Mucosa of rectum (tissue), 2 donors: ENCODE measurements at regions not wholly inside any gene's neighbourhood (a gene's known extent, or its start where the extent isn't known, plus 50 kb on each side); places are given as distances from the start of the nearest gene placed in this dataset.
"Not testable (repeated sequence)": the region's sequence is repeated elsewhere in the genome, so short reads cannot be mapped to it uniquely, and the experiment has no call there.

Source experiments
- H3K27ac ChIP-seq, 2 donors: one replicate each; pipeline ENCODE4 v1.7.0; 2013; ENCODE audit warnings: inconsistent platforms in 2 of 2, low read depth in 2 of 2, low read length in 2 of 2
- H3K27me3 ChIP-seq, 2 donors: one replicate each; pipeline ENCODE4 v1.7.0; 2013; ENCODE audit warnings: low read length in 2 of 2; ENCODE audit not compliant: control insufficient read depth in 2 of 2, insufficient read depth in 2 of 2
- H3K36me3 ChIP-seq, 2 donors: one replicate each; pipeline ENCODE4 v1.7.0; 2013; ENCODE audit warnings: low read length in 2 of 2; ENCODE audit not compliant: control insufficient read depth in 2 of 2, insufficient read depth in 2 of 2
- H3K4me1 ChIP-seq, 2 donors: one replicate each; pipeline ENCODE4 v1.7.0; 2013; ENCODE audit warnings: low read length in 2 of 2, mild to moderate bottlenecking in 1 of 2; ENCODE audit not compliant: control insufficient read depth in 2 of 2, insufficient read depth in 2 of 2
- H3K4me3 ChIP-seq, 2 donors: one replicate each; pipeline ENCODE4 v1.7.0; 2013; ENCODE audit warnings: low read length in 2 of 2
- H3K9ac ChIP-seq, 2 donors: one replicate each; pipeline ENCODE4 v1.7.0; 2013; ENCODE audit warnings: low read length in 2 of 2, low read depth in 1 of 2, mild to moderate bottlenecking in 1 of 2
- H3K9me3 ChIP-seq, 2 donors: one replicate each; pipeline ENCODE4 v1.7.0; 2013; ENCODE audit warnings: low read length in 2 of 2; ENCODE audit not compliant: control insufficient read depth in 2 of 2
- donor health status: healthy.
- donor health status: Normal muscosa, but diverticular disease.

DNA sequence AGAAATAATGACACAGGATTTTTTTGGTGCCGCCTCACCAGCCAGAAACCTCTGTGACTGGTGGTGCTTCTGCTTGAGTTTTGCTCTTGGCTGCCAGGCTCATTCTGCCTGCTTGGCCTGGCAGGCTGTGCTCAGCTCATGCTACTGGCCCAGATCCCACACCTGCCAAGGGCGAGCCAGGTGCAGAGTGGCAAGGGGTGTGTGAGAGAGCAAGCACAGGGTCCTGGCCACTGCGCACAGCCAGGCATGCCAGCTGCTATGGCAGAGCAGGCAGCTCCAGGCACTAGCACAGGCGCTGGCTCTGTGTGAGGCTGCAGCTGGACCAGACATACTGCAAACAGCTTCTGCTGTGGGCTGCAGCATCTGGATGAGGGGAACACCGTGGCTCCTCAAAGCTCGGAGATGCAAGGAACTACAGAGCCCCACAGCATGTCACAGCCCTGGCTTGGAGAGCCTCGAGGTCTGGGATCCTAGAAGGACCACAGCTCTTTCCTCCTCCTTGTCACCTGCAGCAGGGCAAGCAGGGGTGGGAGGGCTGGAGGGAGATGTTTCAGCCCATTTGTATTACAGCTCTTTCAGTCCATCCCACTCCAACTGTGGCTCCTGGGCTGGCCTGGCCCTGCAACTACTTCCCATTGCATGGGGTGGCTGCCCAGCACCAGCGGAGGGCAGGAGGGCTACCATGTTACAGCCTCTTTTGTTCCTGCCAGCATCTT is 313.4 kb upstream of the SEMA3C start:
- H3K9ac ChIP-seq = no peak overlapping the region
- H3K27me3 ChIP-seq = no peaks in the 10 kb centered on the region
- no peak overlapping the region for H3K27ac ChIP-seq

GRCh38 chr7:81231301-81231838 is 312.5 kb upstream of the SEMA3C start:
- Histone ChIP-seq H3K9me3 (no peaks in the 10 kb centered on the region), H3K9ac (no peak overlapping the region), H3K36me3 (no peaks in the 10 kb centered on the region), H3K4me1 (no peaks in the 10 kb centered on the region), H3K4me3 (no peak overlapping the region), H3K27me3 (no peaks in the 10 kb centered on the region), H3K27ac (no peak overlapping the region)

More for the DNA sequence above, 313.4 kb upstream of the SEMA3C start:
- H3K36me3 ChIP-seq = no peaks in the 10 kb centered on the region
- no peaks in the 10 kb centered on the region for H3K4me1 ChIP-seq
- H3K9me3 ChIP-seq = no peaks in the 10 kb centered on the region
- no peak overlapping the region for H3K4me3 ChIP-seq

- H3K36me3 ChIP-seq = no peaks in the 10 kb centered on the region
- H3K27ac ChIP-seq = no peak overlapping the region
- H3K9me3 ChIP-seq = no peaks in the 10 kb centered on the region
- no peaks in the 10 kb centered on the region for H3K4me1 ChIP-seq
- no peak overlapping the region for H3K4me3 ChIP-seq
- no peaks in the 10 kb centered on the region for H3K27me3 ChIP-seq
- H3K9ac ChIP-seq = no peak overlapping the region
Measured at GRCh38 chr7:81226234-81226633, 307.4 kb upstream of the SEMA3C start.

- H3K27me3 ChIP-seq, H3K27ac ChIP-seq, H3K36me3 ChIP-seq, H3K9me3 ChIP-seq, H3K4me3 ChIP-seq, H3K9ac ChIP-seq, H3K4me1 ChIP-seq: not testable (repeated sequence)
Measured at GRCh38 chr7:81222692-81223091, 303.8 kb upstream of the SEMA3C start.

DNA sequence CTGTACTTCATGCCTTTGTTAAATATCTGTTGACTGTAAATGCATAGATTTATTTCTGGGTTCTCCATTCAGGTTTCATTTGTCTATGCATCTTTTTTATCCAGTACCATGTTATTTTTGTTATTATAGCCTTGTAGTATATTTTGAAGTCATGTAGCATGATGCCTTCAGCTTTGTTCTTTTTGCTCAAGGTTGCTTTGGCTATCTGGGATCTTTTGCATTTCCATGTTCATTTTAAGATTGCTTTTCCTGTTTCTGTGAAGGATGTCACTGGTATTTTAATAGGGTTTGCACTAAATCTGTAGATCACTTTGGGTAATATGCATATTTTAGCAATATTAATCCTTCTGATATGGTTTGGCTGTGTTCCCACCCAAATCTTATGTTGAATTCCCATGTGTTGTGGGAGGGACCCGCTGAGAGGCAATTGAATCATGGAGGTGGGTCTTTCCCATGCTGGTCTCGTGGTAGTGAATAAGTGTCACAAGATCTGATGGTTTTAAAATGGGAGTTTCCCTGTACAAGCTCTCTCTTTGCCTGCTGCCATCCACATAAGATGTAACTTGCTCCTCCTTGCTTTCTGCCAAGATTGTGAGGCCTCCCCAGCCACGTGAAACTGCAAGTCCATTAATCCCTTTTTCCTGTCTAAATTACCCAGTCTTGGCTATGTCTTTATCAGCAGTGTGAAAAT is 302.8 kb upstream of the SEMA3C start:
- no peaks in the 10 kb centered on the region for H3K9me3 ChIP-seq
- no peaks in the 10 kb centered on the region for H3K36me3 ChIP-seq
- H3K9ac ChIP-seq = no peak overlapping the region
- no peaks in the 10 kb centered on the region for H3K27me3 ChIP-seq
- no peak overlapping the region for H3K27ac ChIP-seq
- no peaks in the 10 kb centered on the region for H3K4me1 ChIP-seq
- H3K4me3 ChIP-seq = no peak overlapping the region

DNA sequence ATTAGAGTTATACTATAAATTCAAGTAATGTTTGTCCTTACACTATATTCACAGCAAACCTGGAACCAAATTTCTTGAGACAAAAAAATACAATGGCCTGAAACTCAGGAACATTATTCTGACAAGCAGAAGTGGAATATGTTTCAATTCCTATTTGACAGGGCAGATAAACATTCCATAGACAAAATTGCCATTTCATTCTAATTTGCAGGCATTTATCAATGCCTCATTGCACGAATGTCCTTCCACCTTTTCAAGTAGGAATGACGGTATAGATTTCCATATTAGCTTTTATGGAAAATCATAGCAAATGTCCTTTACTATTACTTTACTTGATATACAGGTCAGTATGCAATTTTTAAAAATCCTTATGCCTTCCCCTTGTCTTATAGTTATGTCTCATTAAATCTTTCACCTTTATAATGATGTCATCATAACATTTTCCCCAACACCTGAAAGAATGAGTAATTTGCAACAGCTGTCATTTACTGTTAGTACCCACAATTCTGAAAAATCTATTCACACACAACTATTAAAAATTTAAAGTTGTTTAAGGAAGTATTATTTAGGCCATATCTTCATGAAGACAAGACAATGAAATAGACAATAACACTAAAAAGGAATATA is 299.7 kb upstream of the SEMA3C start:
- Histone ChIP-seq H3K27ac (no peak overlapping the region), H3K4me1 (no peaks in the 10 kb centered on the region), H3K9ac (no peak overlapping the region), H3K27me3 (no peaks in the 10 kb centered on the region), H3K4me3 (no peak overlapping the region), H3K9me3 (no peaks in the 10 kb centered on the region), H3K36me3 (no peaks in the 10 kb centered on the region)

- Histone ChIP-seq H3K4me3 (no peak overlapping the region), H3K4me1 (no peaks in the 10 kb centered on the region)
Measured at GRCh38 chr7:81213394-81213793, 294.5 kb upstream of the SEMA3C start.

DNA sequence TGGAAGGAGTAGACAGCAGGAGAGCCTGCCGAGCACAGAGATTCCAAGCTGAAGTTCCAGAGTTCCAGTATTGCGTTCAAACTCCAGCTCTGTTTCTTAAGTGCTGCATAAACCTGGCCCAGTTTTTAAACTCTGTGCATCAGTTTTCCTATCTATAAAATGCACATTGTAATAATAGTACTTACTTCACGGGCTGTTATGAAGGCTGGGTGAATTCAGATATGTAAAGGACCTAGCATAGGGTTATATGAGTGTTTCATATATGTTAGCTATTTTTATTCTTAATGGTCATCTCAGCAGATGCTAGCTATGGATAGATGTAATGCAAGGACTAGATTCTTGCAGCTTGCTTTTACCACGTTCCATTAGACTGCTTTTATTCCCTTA is 293.1 kb upstream of the SEMA3C start:
- Histone ChIP-seq H3K9me3 (no peaks in the 10 kb centered on the region), H3K4me1 (no peaks in the 10 kb centered on the region), H3K4me3 (no peak overlapping the region), H3K27ac (no peak overlapping the region), H3K9ac (no peak overlapping the region), H3K36me3 (no peaks in the 10 kb centered on the region), H3K27me3 (no peaks in the 10 kb centered on the region)

More at GRCh38 chr7:81213394-81213793, 294.5 kb upstream of the SEMA3C start:
- Histone ChIP-seq H3K36me3 (no peaks in the 10 kb centered on the region), H3K9ac (no peak overlapping the region), H3K9me3 (no peaks in the 10 kb centered on the region), H3K27ac (no peak overlapping the region), H3K27me3 (no peaks in the 10 kb centered on the region)

DNA sequence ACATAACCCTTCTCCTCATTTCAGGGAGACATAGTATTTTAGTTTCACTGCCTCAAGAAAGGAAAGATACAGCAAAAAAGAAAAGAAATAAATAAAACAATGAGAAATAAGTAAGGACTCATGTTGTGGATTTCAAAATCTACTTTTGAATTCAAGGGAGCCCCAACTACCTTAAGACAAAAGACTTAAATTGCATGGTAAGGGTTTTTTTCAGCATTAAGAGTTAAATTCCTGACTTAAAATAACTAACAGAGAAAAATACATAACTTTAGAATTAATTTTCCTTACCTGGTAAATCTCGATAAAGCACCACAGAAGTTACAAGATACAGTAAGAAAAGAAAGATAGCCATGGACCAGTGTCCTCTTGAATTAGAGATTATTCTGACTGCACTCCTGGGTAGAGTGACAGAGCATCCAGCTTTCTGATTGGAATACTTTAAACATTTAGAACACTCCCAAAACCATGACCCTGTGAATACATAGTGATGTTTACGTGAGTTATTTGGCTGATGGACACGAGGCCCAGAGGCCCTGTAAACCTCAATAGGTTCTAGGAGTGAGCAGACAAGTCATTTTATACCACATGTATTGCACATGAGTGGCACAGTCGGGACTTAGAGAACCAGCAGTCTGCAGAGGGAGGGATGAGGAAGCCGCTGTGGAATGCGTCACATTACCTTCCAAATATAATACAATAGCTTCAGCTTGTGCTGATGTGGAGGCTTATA is 292.5 kb upstream of the SEMA3C start:
- Histone ChIP-seq H3K9me3 (no peaks in the 10 kb centered on the region), H3K9ac (no peak overlapping the region), H3K36me3 (no peaks in the 10 kb centered on the region), H3K4me1 (no peaks in the 10 kb centered on the region), H3K27ac (no peak overlapping the region), H3K4me3 (no peak overlapping the region), H3K27me3 (no peaks in the 10 kb centered on the region)
